ENCODE measurements at regions not wholly inside any gene's neighbourhood (a gene's known extent, or its start where the extent isn't known, plus 50 kb on each side); places are given as distances from the start of the nearest gene placed in this dataset.

GRCh38 chr15:85312486-85312885 is 67.9 kb upstream of the AKAP13 start:
- Histone ChIP-seq H3K9me3 (ENCODE audit: low read length) (no peaks in the 10 kb centered on the region), H3K4me3 (ENCODE audit: low read depth, low read length, poor library complexity, severe bottlenecking) (no peak overlapping the region), H3K79me2 (ENCODE audit: insufficient read depth, low read length) (no peaks in the 10 kb centered on the region), H3F3A (ENCODE audit: insufficient read depth, low read length) (no peaks in the 10 kb centered on the region), H4K20me1 (ENCODE audit: insufficient read depth, low read length) (no peaks in the 10 kb centered on the region), H3K9me2 (ENCODE audit: low read depth, low read length) (no peaks in the 10 kb centered on the region), H2AFZ (ENCODE audit: low read length) (no peak overlapping the region), H3K27me3 (ENCODE audit: insufficient read depth, low read length) (no peaks in the 10 kb centered on the region), H3K9ac (ENCODE audit: low read length) (no peak overlapping the region), H3K4me1 (ENCODE audit: insufficient read depth, low read length, severe bottlenecking) (peaks cover 10% of the 10 kb centered on the region), H3K27ac (ENCODE audit: low read depth, low read length, poor library complexity, severe bottlenecking) (no peak overlapping the region), H3K36me3 (ENCODE audit: insufficient read depth, low read length) (no peaks in the 10 kb centered on the region), H3K4me2 (ENCODE audit: low read length) (no peak overlapping the region)
- TF ChIP-seq EZH2 (IDR thresholded peaks at IDR 0.05; ENCODE audit: borderline replicate concordance, low read length) (no peak), CTCF (IDR thresholded peaks at IDR 0.05; ENCODE audit: low read length) (no peak)

- no peaks in the 10 kb centered on the region for H3K9me2 ChIP-seq (ENCODE audit: low read depth, low read length)
- no peaks in the 10 kb centered on the region for H4K20me1 ChIP-seq (ENCODE audit: insufficient read depth, low read length)
- H3K9me3 ChIP-seq (ENCODE audit: low read length) = no peaks in the 10 kb centered on the region
- H3K36me3 ChIP-seq (ENCODE audit: insufficient read depth, low read length) = no peaks in the 10 kb centered on the region
- no peaks in the 10 kb centered on the region for H3F3A ChIP-seq (ENCODE audit: insufficient read depth, low read length)
- H3K79me2 ChIP-seq (ENCODE audit: insufficient read depth, low read length) = no peaks in the 10 kb centered on the region
- H2AFZ ChIP-seq (ENCODE audit: low read length) = no peak overlapping the region
- TF ChIP-seq CTCF (IDR thresholded peaks at IDR 0.05; ENCODE audit: low read length) = no peak
- H3K4me1 ChIP-seq (ENCODE audit: insufficient read depth, low read length, severe bottlenecking) = peaks cover 10% of the 10 kb centered on the region
- no peak overlapping the region for H3K4me2 ChIP-seq (ENCODE audit: low read length)
- no peaks in the 10 kb centered on the region for H3K27me3 ChIP-seq (ENCODE audit: insufficient read depth, low read length)
- no peak overlapping the region for H3K9ac ChIP-seq (ENCODE audit: low read length)
- no peak overlapping the region for H3K4me3 ChIP-seq (ENCODE audit: low read depth, low read length, poor library complexity, severe bottlenecking)
- no peak overlapping the region for H3K27ac ChIP-seq (ENCODE audit: low read depth, low read length, poor library complexity, severe bottlenecking)
These were observed 67.5 kb upstream of the AKAP13 start for GRCh38 chr15:85312929-85313331.

- H3K79me2 ChIP-seq (ENCODE audit: insufficient read depth, low read length) = no peaks in the 10 kb centered on the region
- no peaks in the 10 kb centered on the region for H3K9me2 ChIP-seq (ENCODE audit: low read depth, low read length)
- H3K9me3 ChIP-seq (ENCODE audit: low read length) = no peaks in the 10 kb centered on the region
- H3K4me3 ChIP-seq (ENCODE audit: low read depth, low read length, poor library complexity, severe bottlenecking) = no peak overlapping the region
- H3K9ac ChIP-seq (ENCODE audit: low read length) = no peak overlapping the region
- H3F3A ChIP-seq (ENCODE audit: insufficient read depth, low read length) = no peaks in the 10 kb centered on the region
- no peak overlapping the region for H2AFZ ChIP-seq (ENCODE audit: low read length)
- no peaks in the 10 kb centered on the region for H3K27me3 ChIP-seq (ENCODE audit: insufficient read depth, low read length)
- no peak overlapping the region for H3K27ac ChIP-seq (ENCODE audit: low read depth, low read length, poor library complexity, severe bottlenecking)
- no peaks in the 10 kb centered on the region for H3K36me3 ChIP-seq (ENCODE audit: insufficient read depth, low read length)
- TF ChIP-seq EZH2 (IDR thresholded peaks at IDR 0.05; ENCODE audit: borderline replicate concordance, low read length) (no peak), CTCF (IDR thresholded peaks at IDR 0.05; ENCODE audit: low read length) (no peak)
- H3K4me1 ChIP-seq (ENCODE audit: insufficient read depth, low read length, severe bottlenecking) = peaks cover 10% of the 10 kb centered on the region
- H3K4me2 ChIP-seq (ENCODE audit: low read length) = no peak overlapping the region
- H4K20me1 ChIP-seq (ENCODE audit: insufficient read depth, low read length) = no peaks in the 10 kb centered on the region
These were observed 67.1 kb upstream of the AKAP13 start for GRCh38 chr15:85313339-85313738.

All from OCI-LY1 (cell line).